Tibial artery (tissue), 4 donors: ENCODE measurements at regions not wholly inside any gene's neighbourhood (a gene's known extent, or its start where the extent isn't known, plus 50 kb on each side); places are given as distances from the start of the nearest gene placed in this dataset.

Experiments
- DNase-seq, 2 donors: peaks; one replicate each; pipeline ENCODE4 v3.0.0-alpha.2; 2019
- H3K27ac ChIP-seq, 2 donors: fragments of 200-600 bp; sonication (generic) in 1 of 2; 1 replicate in 1 of 2; 2 replicates in 1 of 2; pipeline ENCODE4 v1.5.1; 2018 to 2019; ENCODE audit warnings: mild to moderate bottlenecking in 1 of 2
- H3K27me3 ChIP-seq, 2 donors: fragments of 200-600 bp; sonication (generic) in 1 of 2; one replicate each; pipeline versions ENCODE4 v1.5.1 to v1.6.0; 2016 to 2019
- H3K36me3 ChIP-seq, 3 donors: fragments of 200-600 bp; sonication (generic) in 2 of 3; one replicate each; pipeline ENCODE4 v1.5.1; 2016 to 2019; ENCODE audit warnings: mild to moderate bottlenecking in 2 of 3
- H3K4me1 ChIP-seq, 4 donors: fragments of 200-600 bp; sonication (generic) in 2 of 4; 1 replicate in 3 of 4; 2 replicates in 1 of 4; pipeline ENCODE4 v1.5.1; 2016 to 2019
- H3K4me3 ChIP-seq, 2 donors: fragments of 200-600 bp; sonication (generic) in 1 of 2; 1 replicate in 1 of 2; 2 replicates in 1 of 2; pipeline ENCODE4 v1.5.1; 2018 to 2019; ENCODE audit warnings: mild to moderate bottlenecking in 2 of 2
- H3K9me3 ChIP-seq, 3 donors: fragments of 200-600 bp; sonication (generic) in 1 of 3; one replicate each; pipeline ENCODE4 v1.5.1; 2016 to 2019
- CTCF ChIP-seq, 2 experiments: fragments of 200-600 bp in 1 of 2; fragments of 450-650 bp in 1 of 2; IDR thresholded peaks; one replicate each; pipeline ENCODE4 v1.5.1; 2017 to 2019; ENCODE audit warnings: antibody characterized with exemption in 2 of 2, mild to moderate bottlenecking in 1 of 2, moderate library complexity in 1 of 2
- intact Hi-C: fragments of 100-400 bp; cut with DNase I; formaldehyde crosslinking; loops from one replicate; pipeline ENCODE4 v1.15.0; 2023; ENCODE audit warnings: low total_unique reads

- DNase-seq: no peak
- Histone ChIP-seq H3K4me1 (no peaks in the 10 kb centered on the region), H3K4me3 (no peak overlapping the region)
These were observed 748.1 kb upstream of the SGCG start for GRCh38 chr13:22432690-22433089.

GRCh38 chr13:22447132-22447886, 733.5 kb upstream of the SGCG start:
- H3K9me3 ChIP-seq: no peaks in the 10 kb centered on the region
- intact Hi-C loops: no loop called here
- peaks cover 0 to 8% (median 0%) of the 10 kb centered on the region in 4 donors for H3K4me1 ChIP-seq
- no peak for DNase-seq
- H3K27ac ChIP-seq: no peak overlapping the region
- H3K27me3 ChIP-seq: no peaks in the 10 kb centered on the region
- no peak overlapping the region for H3K4me3 ChIP-seq
- H3K36me3 ChIP-seq: no peaks in the 10 kb centered on the region
- no peak for TF ChIP-seq CTCF (IDR thresholded peaks at IDR 0.05)

More at GRCh38 chr13:22432690-22433089, 748.1 kb upstream of the SGCG start:
- H3K27me3 ChIP-seq: no peaks in the 10 kb centered on the region
- intact Hi-C loops: no loop called here
- H3K9me3 ChIP-seq: no peaks in the 10 kb centered on the region
- H3K27ac ChIP-seq: no peak overlapping the region
- no peaks in the 10 kb centered on the region for H3K36me3 ChIP-seq
- TF ChIP-seq CTCF (IDR thresholded peaks at IDR 0.05): no peak

- Histone ChIP-seq H3K4me1 (peaks cover 0 to 8% (median 0%) of the 10 kb centered on the region in 4 donors), H3K9me3 (no peaks in the 10 kb centered on the region), H3K27me3 (no peaks in the 10 kb centered on the region), H3K36me3 (no peaks in the 10 kb centered on the region), H3K27ac (no peak overlapping the region), H3K4me3 (no peak overlapping the region)
- no peak for DNase-seq
- no peak for TF ChIP-seq CTCF (IDR thresholded peaks at IDR 0.05)
- intact Hi-C loops: no loop called here
These were observed 731.5 kb upstream of the SGCG start for GRCh38 chr13:22449251-22449650.

- Histone ChIP-seq H3K27me3 (no peaks in the 10 kb centered on the region), H3K9me3 (no peaks in the 10 kb centered on the region), H3K36me3 (no peaks in the 10 kb centered on the region), H3K4me1 (peaks cover 0 to 8% (median 0%) of the 10 kb centered on the region in 4 donors), H3K27ac (no peak overlapping the region), H3K4me3 (no peak overlapping the region)
- TF ChIP-seq CTCF (IDR thresholded peaks at IDR 0.05): no peak
- intact Hi-C loops: no loop called here
- DNase-seq: no peak
These were observed 729.4 kb upstream of the SGCG start for GRCh38 chr13:22451327-22451741.

- Histone ChIP-seq H3K27ac (no peak overlapping the region), H3K4me3 (no peak overlapping the region), H3K27me3 (no peaks in the 10 kb centered on the region), H3K36me3 (no peaks in the 10 kb centered on the region), H3K9me3 (no peaks in the 10 kb centered on the region), H3K4me1 (peaks cover 0 to 8% (median 0%) of the 10 kb centered on the region in 4 donors)
- intact Hi-C loops: no loop called here
- TF ChIP-seq CTCF (IDR thresholded peaks at IDR 0.05): no peak
- DNase-seq: no peak
These were observed 726.2 kb upstream of the SGCG start for GRCh38 chr13:22454586-22454985.
